ENCODE measurements at regions not wholly inside any gene's neighbourhood (a gene's known extent, or its start where the extent isn't known, plus 50 kb on each side); places are given as distances from the start of the nearest gene placed in this dataset.

DNA sequence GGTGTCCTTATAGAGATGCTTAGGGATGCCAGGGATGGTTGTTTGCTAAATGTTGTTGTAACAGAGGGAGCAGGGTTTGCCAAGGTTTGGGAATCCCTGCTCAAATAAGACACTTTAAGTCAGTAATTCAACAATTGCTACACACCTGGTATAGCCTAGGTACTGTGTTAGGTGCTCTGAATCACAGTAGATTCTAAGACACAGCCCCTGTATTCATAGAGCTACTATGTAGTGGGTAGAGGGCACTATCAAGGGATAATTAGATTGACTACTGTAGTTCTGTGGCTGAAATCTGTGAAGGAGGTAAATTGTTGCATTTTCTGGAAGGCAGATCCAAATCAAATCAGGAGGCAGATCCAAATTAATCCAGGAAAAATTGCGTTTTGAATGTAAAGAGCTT, 149.2 kb downstream of the C12orf75 start:
- TF ChIP-seq, protein P1, sequence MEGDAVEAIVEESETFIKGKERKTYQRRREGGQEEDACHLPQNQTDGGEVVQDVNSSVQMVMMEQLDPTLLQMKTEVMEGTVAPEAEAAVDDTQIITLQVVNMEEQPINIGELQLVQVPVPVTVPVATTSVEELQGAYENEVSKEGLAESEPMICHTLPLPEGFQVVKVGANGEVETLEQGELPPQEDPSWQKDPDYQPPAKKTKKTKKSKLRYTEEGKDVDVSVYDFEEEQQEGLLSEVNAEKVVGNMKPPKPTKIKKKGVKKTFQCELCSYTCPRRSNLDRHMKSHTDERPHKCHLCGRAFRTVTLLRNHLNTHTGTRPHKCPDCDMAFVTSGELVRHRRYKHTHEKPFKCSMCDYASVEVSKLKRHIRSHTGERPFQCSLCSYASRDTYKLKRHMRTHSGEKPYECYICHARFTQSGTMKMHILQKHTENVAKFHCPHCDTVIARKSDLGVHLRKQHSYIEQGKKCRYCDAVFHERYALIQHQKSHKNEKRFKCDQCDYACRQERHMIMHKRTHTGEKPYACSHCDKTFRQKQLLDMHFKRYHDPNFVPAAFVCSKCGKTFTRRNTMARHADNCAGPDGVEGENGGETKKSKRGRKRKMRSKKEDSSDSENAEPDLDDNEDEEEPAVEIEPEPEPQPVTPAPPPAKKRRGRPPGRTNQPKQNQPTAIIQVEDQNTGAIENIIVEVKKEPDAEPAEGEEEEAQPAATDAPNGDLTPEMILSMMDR (conservative IDR thresholded peaks at IDR 0.05 in 1 of 2, IDR thresholded peaks at IDR 0.05 in 1 of 2; ENCODE audit: low read depth in 1 of 2, low read length in 2 of 2), result no peak
- TF ChIP-seq EZH2 (IDR thresholded peaks at IDR 0.05; ENCODE audit: low read length, missing control alignments), result no peak

Data from fibroblast of lung (primary cell).